Gastrocnemius medialis (tissue), 4 donors: ENCODE measurements at regions not wholly inside any gene's neighbourhood (a gene's known extent, or its start where the extent isn't known, plus 50 kb on each side); places are given as distances from the start of the nearest gene placed in this dataset.
A peak's percentile ranks its signal among the peaks of the same experiment; 100 is the strongest.

Experiments
- ATAC-seq, 2 donors: fragments of 150-250 bp; one replicate each; pipeline ENCODE4 v1.9.1; 2016
- DNase-seq, 2 donors: peaks; one replicate each; pipeline ENCODE4 v3.0.0-alpha.2; 2019
- H3K27ac ChIP-seq, 4 donors: fragments of 200-600 bp; sonication (generic); 1 replicate in 1 of 4; 2 replicates in 3 of 4; pipeline ENCODE4 v1.5.1; 2016 to 2018; ENCODE audit warnings: mild to moderate bottlenecking in 2 of 4, moderate library complexity in 1 of 4
- H3K27me3 ChIP-seq, 3 donors: fragments of 200-600 bp; sonication (generic) in 2 of 3; 1 replicate in 1 of 3; 2 replicates in 2 of 3; pipeline versions ENCODE4 v1.5.1 to v1.6.0; 2016 to 2019; ENCODE audit warnings: mild to moderate bottlenecking in 1 of 3, moderate library complexity in 1 of 3
- H3K36me3 ChIP-seq, 2 donors: fragments of 200-600 bp; sonication (generic) in 1 of 2; one replicate each; pipeline ENCODE4 v1.5.1; 2017 to 2018
- H3K4me1 ChIP-seq, 2 donors: fragments of 200-600 bp; sonication (generic) in 1 of 2; one replicate each; pipeline ENCODE4 v1.5.1; 2016 to 2017; ENCODE audit warnings: mild to moderate bottlenecking in 2 of 2
- H3K4me3 ChIP-seq, 4 donors: fragments of 200-600 bp; sonication (generic) in 3 of 4; 1 replicate in 1 of 4; 2 replicates in 3 of 4; pipeline ENCODE4 v1.5.1; 2016 to 2019; ENCODE audit warnings: mild to moderate bottlenecking in 2 of 4
- H3K9me3 ChIP-seq, 3 donors: fragments of 200-600 bp; sonication (generic) in 2 of 3; 1 replicate in 1 of 3; 2 replicates in 2 of 3; pipeline ENCODE4 v1.5.1; 2016 to 2019
- POLR2A ChIP-seq, 2 donors: fragments of 450-650 bp; IDR thresholded peaks; one replicate each; pipeline ENCODE4 v1.6.1; 2017; ENCODE audit warnings: antibody characterized with exemption in 2 of 2, mild to moderate bottlenecking in 2 of 2, moderate library complexity in 2 of 2
- in situ Hi-C, 4 donors: fragments of 200-750 bp; cut with MboI; loops; one replicate each; pipeline versions ENCODE4 v1.15.0 to v1.8.0; 2017; ENCODE audit warnings: low sequenced_read_pairs in 4 of 4
- intact Hi-C: fragments of 100-400 bp; cut with DNase I; formaldehyde crosslinking; loops from one replicate; pipeline ENCODE4 v1.15.1; 2023; ENCODE audit warnings: low total_unique reads
- TF ChIP-seq, protein P1 (sequence below), 5 experiments: fragments of 450-650 bp in 3 of 5; fragments of 200-600 bp in 2 of 5; sonication (generic) in 2 of 5; IDR thresholded peaks in 4 of 5; conservative IDR thresholded peaks in 1 of 5; 1 replicate in 4 of 5; 2 replicates in 1 of 5; pipeline ENCODE4 v1.5.1; 2016 to 2019; ENCODE audit warnings: antibody characterized with exemption in 5 of 5, mild to moderate bottlenecking in 3 of 5, moderate library complexity in 3 of 5

GRCh38 chr9:21741151-21741550 is 61.3 kb upstream of the MTAP start:
- no peaks in the 10 kb centered on the region for H3K36me3 ChIP-seq
- TF ChIP-seq, protein P1, sequence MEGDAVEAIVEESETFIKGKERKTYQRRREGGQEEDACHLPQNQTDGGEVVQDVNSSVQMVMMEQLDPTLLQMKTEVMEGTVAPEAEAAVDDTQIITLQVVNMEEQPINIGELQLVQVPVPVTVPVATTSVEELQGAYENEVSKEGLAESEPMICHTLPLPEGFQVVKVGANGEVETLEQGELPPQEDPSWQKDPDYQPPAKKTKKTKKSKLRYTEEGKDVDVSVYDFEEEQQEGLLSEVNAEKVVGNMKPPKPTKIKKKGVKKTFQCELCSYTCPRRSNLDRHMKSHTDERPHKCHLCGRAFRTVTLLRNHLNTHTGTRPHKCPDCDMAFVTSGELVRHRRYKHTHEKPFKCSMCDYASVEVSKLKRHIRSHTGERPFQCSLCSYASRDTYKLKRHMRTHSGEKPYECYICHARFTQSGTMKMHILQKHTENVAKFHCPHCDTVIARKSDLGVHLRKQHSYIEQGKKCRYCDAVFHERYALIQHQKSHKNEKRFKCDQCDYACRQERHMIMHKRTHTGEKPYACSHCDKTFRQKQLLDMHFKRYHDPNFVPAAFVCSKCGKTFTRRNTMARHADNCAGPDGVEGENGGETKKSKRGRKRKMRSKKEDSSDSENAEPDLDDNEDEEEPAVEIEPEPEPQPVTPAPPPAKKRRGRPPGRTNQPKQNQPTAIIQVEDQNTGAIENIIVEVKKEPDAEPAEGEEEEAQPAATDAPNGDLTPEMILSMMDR (IDR thresholded peaks at IDR 0.05 in 4 of 5, conservative IDR thresholded peaks at IDR 0.05 in 1 of 5), result no peak
- TF ChIP-seq POLR2A (IDR thresholded peaks at IDR 0.05), result no peak
- DNase-seq (no peak), ATAC-seq (no peak)
- H3K4me1 ChIP-seq, result no peaks in the 10 kb centered on the region
- H3K27ac ChIP-seq, result no peak overlapping the region
- H3K4me3 ChIP-seq, result no peak overlapping the region
- intact Hi-C loops, result loop anchor here (10.0 kb wide), 1 partner anchor 64 kb away; the partner anchor contains the start of gene MTAP
- in situ Hi-C loops, result no loop called here
- no peaks in the 10 kb centered on the region for H3K27me3 ChIP-seq
- H3K9me3 ChIP-seq, result no peaks in the 10 kb centered on the region

- Histone ChIP-seq H3K27me3 (no peaks in the 10 kb centered on the region), H3K4me3 (no peak overlapping the region), H3K27ac (no peak overlapping the region), H3K4me1 (no peaks in the 10 kb centered on the region), H3K36me3 (no peaks in the 10 kb centered on the region), H3K9me3 (no peaks in the 10 kb centered on the region)
- intact Hi-C loops, result loop anchor here (10.0 kb wide), 1 partner anchor 60 kb away; the partner anchor contains the start of gene MTAP
- ATAC-seq (no peak), DNase-seq (no peak)
- in situ Hi-C loops, result no loop called here
- TF ChIP-seq, protein P1 (IDR thresholded peaks at IDR 0.05 in 4 of 5, conservative IDR thresholded peaks at IDR 0.05 in 1 of 5), result no peak
- no peak for TF ChIP-seq POLR2A (IDR thresholded peaks at IDR 0.05)
Observed at GRCh38 chr9:21744320-21744719, 58.1 kb upstream of the MTAP start.

GRCh38 chr9:21744841-21745240 is 57.6 kb upstream of the MTAP start:
- Histone ChIP-seq H3K27me3 (no peaks in the 10 kb centered on the region), H3K4me3 (no peak overlapping the region), H3K36me3 (no peaks in the 10 kb centered on the region), H3K9me3 (no peaks in the 10 kb centered on the region), H3K27ac (no peak overlapping the region), H3K4me1 (no peaks in the 10 kb centered on the region)
- DNase-seq (no peak), ATAC-seq (peak; percentile 69 to 79)
- in situ Hi-C loops (no loop called here), intact Hi-C loops (loop anchor here (10.0 kb wide), 1 partner anchor 60 kb away; the partner anchor contains the start of gene MTAP)
- no peak for TF ChIP-seq POLR2A (IDR thresholded peaks at IDR 0.05)
- TF ChIP-seq, protein P1 (IDR thresholded peaks at IDR 0.05 in 4 of 5, conservative IDR thresholded peaks at IDR 0.05 in 1 of 5), result no peak

DNA sequence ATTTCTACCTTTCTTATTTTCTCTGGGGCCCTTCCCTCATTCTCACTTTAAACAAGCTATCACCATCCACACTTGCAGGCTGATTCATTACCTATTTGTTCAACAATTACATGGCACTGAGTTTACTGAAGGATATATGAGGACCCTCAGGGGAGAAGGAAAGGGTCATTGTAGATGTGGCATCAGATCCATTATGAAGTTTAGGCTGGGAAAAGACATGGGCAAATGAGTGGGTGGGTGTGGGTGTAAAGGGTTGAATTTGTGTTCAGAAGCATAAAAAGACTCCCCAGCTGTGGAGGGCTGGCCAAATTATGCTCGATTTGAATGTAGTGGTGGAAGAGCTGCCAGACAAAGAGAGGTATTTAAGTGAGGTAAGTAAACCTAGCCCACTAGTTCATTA is 55.9 kb upstream of the MTAP start:
- TF ChIP-seq, protein P1 (IDR thresholded peaks at IDR 0.05 in 4 of 5, conservative IDR thresholded peaks at IDR 0.05 in 1 of 5), result no peak
- no peak for TF ChIP-seq POLR2A (IDR thresholded peaks at IDR 0.05)
- H3K9me3 ChIP-seq, result no peaks in the 10 kb centered on the region
- no peak overlapping the region for H3K27ac ChIP-seq
- H3K4me3 ChIP-seq, result no peak overlapping the region
- intact Hi-C loops (loop anchor here (10.0 kb wide), 1 partner anchor 58 kb away; the partner anchor contains the start of gene MTAP), in situ Hi-C loops (no loop called here)
- H3K27me3 ChIP-seq, result no peaks in the 10 kb centered on the region
- no peaks in the 10 kb centered on the region for H3K4me1 ChIP-seq
- DNase-seq (no peak), ATAC-seq (no peak)
- no peaks in the 10 kb centered on the region for H3K36me3 ChIP-seq

DNA sequence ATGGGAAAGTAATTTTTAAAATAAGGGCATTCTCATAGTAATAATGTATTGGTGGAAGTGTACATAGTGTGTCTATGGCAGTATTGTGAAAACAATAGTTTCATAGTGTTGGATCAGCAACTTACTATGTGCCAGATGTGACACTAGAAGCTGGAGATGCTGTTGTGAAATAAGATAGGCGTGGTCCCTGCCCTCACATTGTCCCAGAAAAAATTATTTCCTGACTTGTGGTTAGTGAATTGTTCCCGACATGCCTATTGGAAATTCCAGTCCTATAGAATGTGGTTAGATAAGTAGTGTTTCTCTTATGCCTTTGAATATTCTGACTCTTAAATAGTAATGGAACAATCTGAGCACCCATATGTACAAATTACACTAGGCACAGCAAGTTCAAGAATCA is 55.3 kb upstream of the MTAP start:
- peak in 1 of 2 donors; percentile 49 for ATAC-seq

More for the DNA sequence above, 55.3 kb upstream of the MTAP start:
- H3K4me3 ChIP-seq, result no peak overlapping the region
- intact Hi-C loops (loop anchor here (10.0 kb wide), 1 partner anchor 58 kb away; the partner anchor contains the start of gene MTAP), in situ Hi-C loops (no loop called here)
- no peaks in the 10 kb centered on the region for H3K9me3 ChIP-seq
- no peaks in the 10 kb centered on the region for H3K4me1 ChIP-seq
- no peak overlapping the region for H3K27ac ChIP-seq
- H3K27me3 ChIP-seq, result no peaks in the 10 kb centered on the region
- TF ChIP-seq, protein P1 (IDR thresholded peaks at IDR 0.05 in 4 of 5, conservative IDR thresholded peaks at IDR 0.05 in 1 of 5), result no peak
- no peak for TF ChIP-seq POLR2A (IDR thresholded peaks at IDR 0.05)
- DNase-seq, result no peak
- no peaks in the 10 kb centered on the region for H3K36me3 ChIP-seq
